Dendritic cell treated with granulocyte-macrophage colony-stimulating factor and Interleukin-4, amounts not matched to agents 40 ng/mL and 50 ng/mL, for 4 days (primary cell): ENCODE measurements at regions not wholly inside any gene's neighbourhood (a gene's known extent, or its start where the extent isn't known, plus 50 kb on each side); places are given as distances from the start of the nearest gene placed in this dataset.

ENCODE experiments used
- H3K27ac Mint-ChIP-seq: one replicate; pipeline ENCODE4 v1.8.0; 2022; ENCODE audit warnings: mild to moderate bottlenecking, mixed read lengths
- H3K27me3 Mint-ChIP-seq: one replicate; pipeline ENCODE4 v1.8.0; 2022; ENCODE audit warnings: mild to moderate bottlenecking, mixed read lengths
- H3K36me3 Mint-ChIP-seq: one replicate; pipeline ENCODE4 v1.8.0; 2022; ENCODE audit warnings: low read depth, mixed read lengths
- H3K4me1 Mint-ChIP-seq: one replicate; pipeline ENCODE4 v1.8.0; 2022; ENCODE audit warnings: low read depth, mixed read lengths
- H3K4me3 Mint-ChIP-seq: one replicate; pipeline ENCODE4 v1.8.0; 2022; ENCODE audit warnings: mild to moderate bottlenecking, moderate library complexity, mixed read lengths
- H3K9me3 Mint-ChIP-seq: one replicate; pipeline ENCODE4 v1.8.0; 2022; ENCODE audit warnings: mixed read lengths
- intact Hi-C: fragments of 100-400 bp; cut with micrococcal nuclease; formaldehyde crosslinking; loops from one replicate; pipeline ENCODE4 v1.15.0; 2022

GRCh38 chr19:32253683-32254508 lies 91.5 kb upstream of the ZNF507 start:
- peaks cover 42% of the 10 kb centered on the region for H3K27me3 Mint-ChIP-seq
- intact Hi-C loops, result no loop called here
- no peaks in the 10 kb centered on the region for H3K36me3 Mint-ChIP-seq
- H3K9me3 Mint-ChIP-seq, result no peaks in the 10 kb centered on the region
- H3K4me3 Mint-ChIP-seq, result no peak overlapping the region
- no peak overlapping the region for H3K27ac Mint-ChIP-seq
- peaks cover 13% of the 10 kb centered on the region for H3K4me1 Mint-ChIP-seq

- Mint-ChIP-seq H3K4me1 (peaks cover 13% of the 10 kb centered on the region), H3K36me3 (no peaks in the 10 kb centered on the region), H3K4me3 (no peak overlapping the region), H3K9me3 (no peaks in the 10 kb centered on the region), H3K27ac (no peak overlapping the region), H3K27me3 (peaks cover 45% of the 10 kb centered on the region)
- intact Hi-C loops, result no loop called here
Measured at GRCh38 chr19:32254509-32254890, 90.9 kb upstream of the ZNF507 start.

- no peak overlapping the region for H3K27ac Mint-ChIP-seq
- H3K4me3 Mint-ChIP-seq, result no peak overlapping the region
- H3K9me3 Mint-ChIP-seq, result no peaks in the 10 kb centered on the region
- H3K4me1 Mint-ChIP-seq, result peaks cover 13% of the 10 kb centered on the region
- no peaks in the 10 kb centered on the region for H3K36me3 Mint-ChIP-seq
- peaks cover 43% of the 10 kb centered on the region for H3K27me3 Mint-ChIP-seq
- intact Hi-C loops, result no loop called here
Measured at GRCh38 chr19:32255536-32256295, 89.7 kb upstream of the ZNF507 start.

GRCh38 chr19:32256341-32256975 lies 89.0 kb upstream of the ZNF507 start:
- peaks cover 43% of the 10 kb centered on the region for H3K27me3 Mint-ChIP-seq
- intact Hi-C loops, result no loop called here
- peaks cover 13% of the 10 kb centered on the region for H3K4me1 Mint-ChIP-seq
- H3K36me3 Mint-ChIP-seq, result no peaks in the 10 kb centered on the region
- no peak overlapping the region for H3K27ac Mint-ChIP-seq
- H3K9me3 Mint-ChIP-seq, result no peaks in the 10 kb centered on the region
- no peak overlapping the region for H3K4me3 Mint-ChIP-seq

- no peak overlapping the region for H3K27ac Mint-ChIP-seq
- peaks cover 42% of the 10 kb centered on the region for H3K27me3 Mint-ChIP-seq
- no peak overlapping the region for H3K4me3 Mint-ChIP-seq
- peaks cover 13% of the 10 kb centered on the region for H3K4me1 Mint-ChIP-seq
- H3K9me3 Mint-ChIP-seq, result no peaks in the 10 kb centered on the region
- intact Hi-C loops, result no loop called here
- no peaks in the 10 kb centered on the region for H3K36me3 Mint-ChIP-seq
Measured at GRCh38 chr19:32257326-32258073, 87.9 kb upstream of the ZNF507 start.

GRCh38 chr19:32258167-32258566 lies 87.2 kb upstream of the ZNF507 start:
- intact Hi-C loops, result no loop called here
- H3K4me1 Mint-ChIP-seq, result peaks cover 13% of the 10 kb centered on the region
- H3K36me3 Mint-ChIP-seq, result no peaks in the 10 kb centered on the region
- H3K27me3 Mint-ChIP-seq, result peaks cover 41% of the 10 kb centered on the region
- H3K4me3 Mint-ChIP-seq, result no peak overlapping the region
- no peak overlapping the region for H3K27ac Mint-ChIP-seq
- no peaks in the 10 kb centered on the region for H3K9me3 Mint-ChIP-seq

GRCh38 chr19:32264568-32264967 lies 80.8 kb upstream of the ZNF507 start:
- Mint-ChIP-seq H3K4me1 (no peaks in the 10 kb centered on the region), H3K9me3 (no peaks in the 10 kb centered on the region), H3K27me3 (peaks cover 19% of the 10 kb centered on the region), H3K4me3 (no peak overlapping the region), H3K27ac (no peak overlapping the region), H3K36me3 (no peaks in the 10 kb centered on the region)
- intact Hi-C loops, result no loop called here

GRCh38 chr19:32265995-32266394 lies 79.4 kb upstream of the ZNF507 start:
- intact Hi-C loops, result no loop called here
- Mint-ChIP-seq H3K27ac (no peak overlapping the region), H3K4me3 (no peak overlapping the region), H3K4me1 (no peaks in the 10 kb centered on the region), H3K9me3 (no peaks in the 10 kb centered on the region), H3K36me3 (no peaks in the 10 kb centered on the region), H3K27me3 (peaks cover 22% of the 10 kb centered on the region)

DNA sequence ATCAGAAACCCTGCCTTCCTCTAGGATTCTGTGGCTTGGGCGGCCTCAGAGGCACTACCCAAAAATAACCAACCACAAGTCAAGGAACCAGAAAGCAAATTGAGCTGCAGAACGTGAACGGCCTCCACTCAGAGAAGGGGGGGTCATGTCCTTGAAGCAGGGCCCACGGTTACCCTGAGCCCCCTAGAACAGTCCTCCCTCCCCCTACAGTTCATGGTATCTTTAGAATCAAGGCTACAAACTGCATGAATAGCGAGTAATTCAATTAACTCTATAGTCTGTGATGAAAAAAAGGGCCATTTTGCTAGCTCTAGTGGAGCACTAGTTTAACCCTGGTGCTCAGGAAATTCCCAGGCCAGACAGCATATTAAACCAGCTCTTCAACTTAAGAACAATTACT lies 79.0 kb upstream of the ZNF507 start:
- Mint-ChIP-seq H3K9me3 (no peaks in the 10 kb centered on the region), H3K4me1 (no peaks in the 10 kb centered on the region), H3K36me3 (no peaks in the 10 kb centered on the region), H3K4me3 (no peak overlapping the region), H3K27ac (no peak overlapping the region), H3K27me3 (peaks cover 23% of the 10 kb centered on the region)
- intact Hi-C loops, result no loop called here

GRCh38 chr19:32268381-32268780 lies 77.0 kb upstream of the ZNF507 start:
- H3K36me3 Mint-ChIP-seq, result no peaks in the 10 kb centered on the region
- no peak overlapping the region for H3K4me3 Mint-ChIP-seq
- H3K9me3 Mint-ChIP-seq, result no peaks in the 10 kb centered on the region
- no peaks in the 10 kb centered on the region for H3K4me1 Mint-ChIP-seq
- H3K27ac Mint-ChIP-seq, result no peak overlapping the region
- intact Hi-C loops, result no loop called here
- H3K27me3 Mint-ChIP-seq, result peaks cover 20% of the 10 kb centered on the region

GRCh38 chr19:32269831-32270230 lies 75.6 kb upstream of the ZNF507 start:
- intact Hi-C loops, result no loop called here
- Mint-ChIP-seq H3K27me3 (peaks cover 17% of the 10 kb centered on the region), H3K4me1 (no peaks in the 10 kb centered on the region), H3K36me3 (no peaks in the 10 kb centered on the region), H3K4me3 (no peak overlapping the region), H3K9me3 (no peaks in the 10 kb centered on the region), H3K27ac (no peak overlapping the region)

- H3K36me3 Mint-ChIP-seq, result no peaks in the 10 kb centered on the region
- H3K4me3 Mint-ChIP-seq, result no peak overlapping the region
- no peaks in the 10 kb centered on the region for H3K4me1 Mint-ChIP-seq
- no peak overlapping the region for H3K27ac Mint-ChIP-seq
- intact Hi-C loops, result no loop called here
- peaks cover 17% of the 10 kb centered on the region for H3K27me3 Mint-ChIP-seq
- no peaks in the 10 kb centered on the region for H3K9me3 Mint-ChIP-seq
Measured at GRCh38 chr19:32273483-32273882, 71.9 kb upstream of the ZNF507 start.

DNA sequence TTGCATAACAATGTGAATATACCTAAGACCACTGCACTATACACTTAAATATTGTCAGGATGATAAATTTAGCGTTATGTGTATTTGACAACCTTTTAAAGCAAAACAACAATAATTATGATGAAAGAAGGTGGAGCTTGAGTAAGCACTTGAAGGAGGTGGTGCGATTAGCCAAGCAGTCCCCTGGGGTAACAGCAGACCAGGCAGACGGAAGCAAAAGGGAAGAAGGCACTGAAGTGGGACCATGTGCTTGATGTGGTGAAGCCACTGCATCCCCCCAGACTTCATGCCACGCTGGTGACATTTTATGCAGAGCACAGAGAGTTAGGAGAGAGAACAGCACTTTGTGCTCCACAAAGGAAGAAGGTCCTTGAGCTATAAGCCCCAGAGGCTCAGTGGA lies 58.3 kb upstream of the ZNF507 start:
- intact Hi-C loops, result no loop called here
- Mint-ChIP-seq H3K27me3 (peaks cover 72% of the 10 kb centered on the region), H3K36me3 (no peaks in the 10 kb centered on the region), H3K27ac (no peak overlapping the region), H3K9me3 (no peaks in the 10 kb centered on the region), H3K4me3 (no peak overlapping the region), H3K4me1 (peaks cover 5% of the 10 kb centered on the region)

DNA sequence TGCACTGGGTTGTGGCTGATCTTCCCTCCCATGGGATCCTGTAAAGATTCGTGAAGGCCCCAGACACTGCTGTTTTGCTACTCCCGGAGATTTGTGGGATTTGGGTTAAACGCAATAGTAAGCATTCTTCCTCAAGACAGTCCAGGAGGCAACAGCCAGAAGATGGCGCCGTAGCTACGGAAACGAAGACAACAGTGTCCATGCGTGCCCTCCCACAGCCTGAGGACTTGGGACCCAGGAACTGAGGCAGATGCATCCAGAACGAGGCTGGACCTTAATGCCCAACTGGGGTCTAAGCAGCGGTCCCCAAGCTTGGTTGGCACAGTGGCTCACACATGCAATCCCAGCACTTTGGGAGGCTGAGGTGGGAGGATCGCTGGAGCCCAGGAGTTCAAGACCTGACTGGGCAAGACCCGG lies 57.6 kb upstream of the ZNF507 start:
- Mint-ChIP-seq H3K4me1 (peaks cover 5% of the 10 kb centered on the region), H3K36me3 (no peaks in the 10 kb centered on the region), H3K4me3 (no peak overlapping the region), H3K27me3 (peaks cover 78% of the 10 kb centered on the region), H3K9me3 (no peaks in the 10 kb centered on the region), H3K27ac (no peak overlapping the region)
- intact Hi-C loops, result no loop called here
